ENCODE measurements at regions not wholly inside any gene's neighbourhood (a gene's known extent, or its start where the extent isn't known, plus 50 kb on each side); places are given as distances from the start of the nearest gene placed in this dataset.
"Not testable (repeated sequence)": the region's sequence is repeated elsewhere in the genome, so short reads cannot be mapped to it uniquely, and the experiment has no call there.

DNA sequence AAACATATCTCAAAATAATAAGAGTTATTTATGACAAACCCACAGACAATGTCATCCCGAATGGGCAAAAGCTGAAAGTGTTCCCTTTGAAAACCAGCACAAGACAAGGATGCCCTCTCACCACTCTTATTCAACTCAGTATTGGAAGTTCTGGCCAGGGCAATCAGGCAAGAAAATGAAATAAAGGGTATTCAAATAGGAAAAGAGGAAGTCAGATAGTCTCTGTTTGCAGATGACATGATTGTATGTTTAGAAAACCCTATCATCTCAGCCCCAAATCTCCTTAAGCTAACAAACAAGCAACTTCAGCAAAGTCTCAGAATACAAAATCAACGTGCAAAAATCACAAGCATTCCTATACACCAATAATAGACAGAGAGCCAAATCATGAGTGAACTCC, 169.8 kb downstream of the MRPL39 start:
- TF ChIP-seq, protein P1, sequence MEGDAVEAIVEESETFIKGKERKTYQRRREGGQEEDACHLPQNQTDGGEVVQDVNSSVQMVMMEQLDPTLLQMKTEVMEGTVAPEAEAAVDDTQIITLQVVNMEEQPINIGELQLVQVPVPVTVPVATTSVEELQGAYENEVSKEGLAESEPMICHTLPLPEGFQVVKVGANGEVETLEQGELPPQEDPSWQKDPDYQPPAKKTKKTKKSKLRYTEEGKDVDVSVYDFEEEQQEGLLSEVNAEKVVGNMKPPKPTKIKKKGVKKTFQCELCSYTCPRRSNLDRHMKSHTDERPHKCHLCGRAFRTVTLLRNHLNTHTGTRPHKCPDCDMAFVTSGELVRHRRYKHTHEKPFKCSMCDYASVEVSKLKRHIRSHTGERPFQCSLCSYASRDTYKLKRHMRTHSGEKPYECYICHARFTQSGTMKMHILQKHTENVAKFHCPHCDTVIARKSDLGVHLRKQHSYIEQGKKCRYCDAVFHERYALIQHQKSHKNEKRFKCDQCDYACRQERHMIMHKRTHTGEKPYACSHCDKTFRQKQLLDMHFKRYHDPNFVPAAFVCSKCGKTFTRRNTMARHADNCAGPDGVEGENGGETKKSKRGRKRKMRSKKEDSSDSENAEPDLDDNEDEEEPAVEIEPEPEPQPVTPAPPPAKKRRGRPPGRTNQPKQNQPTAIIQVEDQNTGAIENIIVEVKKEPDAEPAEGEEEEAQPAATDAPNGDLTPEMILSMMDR (IDR thresholded peaks at IDR 0.05; ENCODE audit: borderline replicate concordance, extremely low read depth, low read length, poor library complexity, severe bottlenecking): not testable (repeated sequence)
- not testable (repeated sequence) for TF ChIP-seq EZH2 (IDR thresholded peaks at IDR 0.05; ENCODE audit: borderline replicate concordance, low read depth, low read length, severe bottlenecking)

Measured in DND-41 (cell line).